ENCODE measurements at regions not wholly inside any gene's neighbourhood (a gene's known extent, or its start where the extent isn't known, plus 50 kb on each side); places are given as distances from the start of the nearest gene placed in this dataset.

DNA sequence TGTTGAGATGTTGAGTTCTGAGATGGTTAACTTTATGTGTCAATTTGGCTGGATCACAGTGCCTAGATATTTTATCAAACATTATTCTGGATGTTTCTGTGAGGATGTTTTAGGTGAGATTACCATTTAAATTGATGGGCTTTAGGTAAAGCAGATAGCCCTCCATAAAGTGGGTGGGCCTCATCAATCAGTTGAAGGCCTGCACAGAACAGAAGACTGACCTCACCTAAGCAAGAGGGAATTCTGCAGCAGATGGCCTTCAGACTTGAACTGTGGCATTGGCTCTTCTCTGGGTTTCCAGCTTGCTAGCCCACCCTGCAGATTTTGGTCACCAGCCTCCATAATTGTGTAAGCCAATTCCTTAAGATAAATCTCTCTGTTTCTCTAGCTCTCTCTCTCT, 260.4 kb upstream of the VEPH1 start:
- H3K4me1 ChIP-seq (ENCODE audit: insufficient read depth, low read length), result no peaks in the 10 kb centered on the region
- no peak for ATAC-seq (ENCODE audit: insufficient read depth, low read depth)

DNA sequence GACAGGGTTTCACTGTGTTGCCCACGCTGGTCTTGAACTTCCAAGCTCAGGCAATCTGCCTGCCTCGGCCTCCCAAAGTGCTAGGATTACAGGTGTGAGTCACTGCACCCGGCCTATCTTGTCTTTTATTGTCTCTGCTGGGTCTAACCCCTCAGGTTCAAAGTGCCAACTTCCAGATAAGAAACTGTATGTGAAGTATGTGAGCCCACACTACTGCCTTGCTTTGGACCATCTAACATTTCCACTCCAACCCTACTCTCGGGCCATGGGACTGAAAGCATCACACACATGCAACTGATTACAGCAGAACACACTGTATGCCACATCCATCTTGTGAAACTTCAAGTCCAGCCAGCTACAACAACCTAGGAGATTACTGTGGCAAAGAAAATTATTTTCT, 256.1 kb upstream of the VEPH1 start:
- TF ChIP-seq, protein P1, sequence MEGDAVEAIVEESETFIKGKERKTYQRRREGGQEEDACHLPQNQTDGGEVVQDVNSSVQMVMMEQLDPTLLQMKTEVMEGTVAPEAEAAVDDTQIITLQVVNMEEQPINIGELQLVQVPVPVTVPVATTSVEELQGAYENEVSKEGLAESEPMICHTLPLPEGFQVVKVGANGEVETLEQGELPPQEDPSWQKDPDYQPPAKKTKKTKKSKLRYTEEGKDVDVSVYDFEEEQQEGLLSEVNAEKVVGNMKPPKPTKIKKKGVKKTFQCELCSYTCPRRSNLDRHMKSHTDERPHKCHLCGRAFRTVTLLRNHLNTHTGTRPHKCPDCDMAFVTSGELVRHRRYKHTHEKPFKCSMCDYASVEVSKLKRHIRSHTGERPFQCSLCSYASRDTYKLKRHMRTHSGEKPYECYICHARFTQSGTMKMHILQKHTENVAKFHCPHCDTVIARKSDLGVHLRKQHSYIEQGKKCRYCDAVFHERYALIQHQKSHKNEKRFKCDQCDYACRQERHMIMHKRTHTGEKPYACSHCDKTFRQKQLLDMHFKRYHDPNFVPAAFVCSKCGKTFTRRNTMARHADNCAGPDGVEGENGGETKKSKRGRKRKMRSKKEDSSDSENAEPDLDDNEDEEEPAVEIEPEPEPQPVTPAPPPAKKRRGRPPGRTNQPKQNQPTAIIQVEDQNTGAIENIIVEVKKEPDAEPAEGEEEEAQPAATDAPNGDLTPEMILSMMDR (IDR thresholded peaks at IDR 0.05; ENCODE audit: borderline replicate concordance, extremely low read depth, low read length, poor library complexity, severe bottlenecking), result no peak
- no peak for TF ChIP-seq EZH2 (IDR thresholded peaks at IDR 0.05; ENCODE audit: borderline replicate concordance, low read depth, low read length, severe bottlenecking)
- ATAC-seq (ENCODE audit: insufficient read depth, low read depth), result no peak

More for the DNA sequence above, 260.4 kb upstream of the VEPH1 start:
- no peak overlapping the region for H3K9ac ChIP-seq (ENCODE audit: low read depth, low read length)
- H4K20me1 ChIP-seq (ENCODE audit: insufficient read depth, low read length), result no peaks in the 10 kb centered on the region
- H3K79me2 ChIP-seq (ENCODE audit: insufficient read depth, low read length), result no peaks in the 10 kb centered on the region
- no peak for DNase-seq
- no peaks in the 10 kb centered on the region for H3K36me3 ChIP-seq (ENCODE audit: insufficient read depth, low read length)
- H3K27me3 ChIP-seq (ENCODE audit: insufficient read depth, low read length, poor library complexity), result no peaks in the 10 kb centered on the region
- H3K4me3 ChIP-seq (ENCODE audit: low read depth in 1 of 2, low read length in 2 of 2), result no peak overlapping the region
- no peak overlapping the region for H2AFZ ChIP-seq (ENCODE audit: low read depth, low read length)
- no peak overlapping the region for H3K4me2 ChIP-seq (ENCODE audit: insufficient read depth, low read length)
- H3K9me3 ChIP-seq (ENCODE audit: insufficient read depth, low read length, severe bottlenecking), result no peaks in the 10 kb centered on the region
- no peak for TF ChIP-seq EZH2 (IDR thresholded peaks at IDR 0.05; ENCODE audit: borderline replicate concordance, low read depth, low read length, severe bottlenecking)
- TF ChIP-seq, protein P1 (IDR thresholded peaks at IDR 0.05; ENCODE audit: borderline replicate concordance, extremely low read depth, low read length, poor library complexity, severe bottlenecking), result no peak
- H3K27ac ChIP-seq (ENCODE audit: low read length), result no peak overlapping the region

DNA sequence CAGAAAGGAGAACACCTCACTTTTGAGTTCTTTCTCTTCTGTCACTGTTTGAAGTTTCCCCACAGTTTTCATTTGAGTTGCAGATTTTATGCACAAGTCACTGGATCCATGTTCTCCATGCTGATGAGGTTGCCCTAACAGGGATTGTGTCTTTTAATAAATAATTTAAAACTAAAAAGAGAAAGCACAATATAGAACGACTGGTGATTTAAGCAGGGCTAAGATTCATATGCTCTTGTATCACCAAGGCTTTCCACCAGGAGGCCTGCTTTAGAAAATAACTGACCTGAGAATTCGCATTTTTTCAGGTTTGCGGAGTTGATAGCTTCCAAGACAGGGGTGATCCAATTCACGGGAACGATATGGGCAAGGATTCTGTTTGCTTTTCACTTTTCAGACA, 252.0 kb upstream of the VEPH1 start:
- DNase-seq, result no peak
- H3K27me3 ChIP-seq (ENCODE audit: insufficient read depth, low read length, poor library complexity), result no peaks in the 10 kb centered on the region
- ATAC-seq (ENCODE audit: insufficient read depth, low read depth), result no peak
- no peak overlapping the region for H3K27ac ChIP-seq (ENCODE audit: low read length)
- no peaks in the 10 kb centered on the region for H4K20me1 ChIP-seq (ENCODE audit: insufficient read depth, low read length)
- TF ChIP-seq EZH2 (IDR thresholded peaks at IDR 0.05; ENCODE audit: borderline replicate concordance, low read depth, low read length, severe bottlenecking), result no peak
- TF ChIP-seq, protein P1 (IDR thresholded peaks at IDR 0.05; ENCODE audit: borderline replicate concordance, extremely low read depth, low read length, poor library complexity, severe bottlenecking), result no peak
- H3K4me1 ChIP-seq (ENCODE audit: insufficient read depth, low read length), result no peaks in the 10 kb centered on the region
- no peaks in the 10 kb centered on the region for H3K36me3 ChIP-seq (ENCODE audit: insufficient read depth, low read length)
- H3K4me3 ChIP-seq (ENCODE audit: low read depth in 1 of 2, low read length in 2 of 2), result no peak overlapping the region
- H3K4me2 ChIP-seq (ENCODE audit: insufficient read depth, low read length), result no peak overlapping the region
- H3K9me3 ChIP-seq (ENCODE audit: insufficient read depth, low read length, severe bottlenecking), result no peaks in the 10 kb centered on the region
- no peak overlapping the region for H2AFZ ChIP-seq (ENCODE audit: low read depth, low read length)
- no peaks in the 10 kb centered on the region for H3K79me2 ChIP-seq (ENCODE audit: insufficient read depth, low read length)
- H3K9ac ChIP-seq (ENCODE audit: low read depth, low read length), result no peak overlapping the region

More for the DNA sequence above, 256.1 kb upstream of the VEPH1 start:
- H2AFZ ChIP-seq (ENCODE audit: low read depth, low read length), result no peak overlapping the region
- no peaks in the 10 kb centered on the region for H3K9me3 ChIP-seq (ENCODE audit: insufficient read depth, low read length, severe bottlenecking)
- H4K20me1 ChIP-seq (ENCODE audit: insufficient read depth, low read length), result no peaks in the 10 kb centered on the region
- H3K4me3 ChIP-seq (ENCODE audit: low read depth in 1 of 2, low read length in 2 of 2), result no peak overlapping the region
- no peaks in the 10 kb centered on the region for H3K36me3 ChIP-seq (ENCODE audit: insufficient read depth, low read length)
- H3K9ac ChIP-seq (ENCODE audit: low read depth, low read length), result no peak overlapping the region
- H3K4me1 ChIP-seq (ENCODE audit: insufficient read depth, low read length), result no peaks in the 10 kb centered on the region
- DNase-seq, result no peak
- H3K4me2 ChIP-seq (ENCODE audit: insufficient read depth, low read length), result no peak overlapping the region
- no peak overlapping the region for H3K27ac ChIP-seq (ENCODE audit: low read length)
- H3K27me3 ChIP-seq (ENCODE audit: insufficient read depth, low read length, poor library complexity), result no peaks in the 10 kb centered on the region
- no peaks in the 10 kb centered on the region for H3K79me2 ChIP-seq (ENCODE audit: insufficient read depth, low read length)

DNA sequence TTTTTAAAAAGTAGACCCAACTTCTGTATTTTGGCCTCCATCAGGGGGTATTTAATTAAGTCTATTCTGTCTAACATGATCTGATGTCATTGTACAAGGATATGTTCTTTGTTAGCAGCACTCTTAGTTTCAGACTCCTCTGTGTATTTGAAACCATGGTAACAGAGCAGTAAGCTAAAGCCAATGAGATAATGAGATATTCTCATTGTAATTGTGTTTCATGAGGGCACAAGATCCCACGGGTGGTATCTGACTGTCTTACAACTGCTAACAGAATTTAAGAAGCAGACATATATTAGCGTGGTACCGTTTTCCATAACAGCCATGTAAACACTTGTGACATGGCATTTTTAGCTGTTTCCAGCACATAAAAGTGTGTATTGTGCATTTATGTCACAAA, 251.2 kb upstream of the VEPH1 start:
- Histone ChIP-seq H3K9ac (ENCODE audit: low read depth, low read length) (no peak overlapping the region), H3K36me3 (ENCODE audit: insufficient read depth, low read length) (no peaks in the 10 kb centered on the region), H3K4me1 (ENCODE audit: insufficient read depth, low read length) (no peaks in the 10 kb centered on the region), H3K9me3 (ENCODE audit: insufficient read depth, low read length, severe bottlenecking) (no peaks in the 10 kb centered on the region), H3K79me2 (ENCODE audit: insufficient read depth, low read length) (no peaks in the 10 kb centered on the region), H3K27me3 (ENCODE audit: insufficient read depth, low read length, poor library complexity) (no peaks in the 10 kb centered on the region), H3K27ac (ENCODE audit: low read length) (no peak overlapping the region), H2AFZ (ENCODE audit: low read depth, low read length) (no peak overlapping the region), H3K4me2 (ENCODE audit: insufficient read depth, low read length) (no peak overlapping the region), H3K4me3 (ENCODE audit: low read depth in 1 of 2, low read length in 2 of 2) (no peak overlapping the region), H4K20me1 (ENCODE audit: insufficient read depth, low read length) (no peaks in the 10 kb centered on the region)
- ATAC-seq (ENCODE audit: insufficient read depth, low read depth) (no peak), DNase-seq (no peak)
- no peak for TF ChIP-seq EZH2 (IDR thresholded peaks at IDR 0.05; ENCODE audit: borderline replicate concordance, low read depth, low read length, severe bottlenecking)
- TF ChIP-seq, protein P1 (IDR thresholded peaks at IDR 0.05; ENCODE audit: borderline replicate concordance, extremely low read depth, low read length, poor library complexity, severe bottlenecking), result no peak
